Type B pancreatic cell (in vitro differentiated cells): ENCODE measurements at regions not wholly inside any gene's neighbourhood (a gene's known extent, or its start where the extent isn't known, plus 50 kb on each side); places are given as distances from the start of the nearest gene placed in this dataset.

Experiments used
- DNase-seq: peaks from one replicate; pipeline ENCODE4 v3.0.0; 2021; ENCODE audit warnings: mixed read lengths; ENCODE audit not compliant: unreplicated experiment; ENCODE audit errors: extremely low spot score
- H3K27ac Mint-ChIP-seq: 2 replicates; pipeline ENCODE4 v1.8.0; 2021; ENCODE audit warnings: mild to moderate bottlenecking, mixed read lengths
- H3K27me3 Mint-ChIP-seq: 2 replicates; pipeline ENCODE4 v1.8.0; 2021; ENCODE audit warnings: mixed read lengths
- H3K36me3 Mint-ChIP-seq: 2 replicates; pipeline ENCODE4 v1.8.0; 2021; ENCODE audit warnings: mixed read lengths
- H3K4me1 Mint-ChIP-seq: one replicate; pipeline ENCODE4 v1.8.0; 2021; ENCODE audit warnings: mixed read lengths; ENCODE audit not compliant: unreplicated experiment
- H3K4me3 Mint-ChIP-seq: 2 replicates; pipeline ENCODE4 v1.8.0; 2021; ENCODE audit warnings: mild to moderate bottlenecking, mixed read lengths
- H3K9me3 Mint-ChIP-seq: 2 replicates; pipeline ENCODE4 v1.8.0; 2021; ENCODE audit warnings: mixed read lengths
- TF ChIP-seq, protein P1 (sequence below): fragments of 200-600 bp; sonication (generic); conservative IDR thresholded peaks from 2 replicates; pipeline ENCODE4 v1.5.0; 2021; ENCODE audit warnings: antibody characterized with exemption, mild to moderate bottlenecking

DNA sequence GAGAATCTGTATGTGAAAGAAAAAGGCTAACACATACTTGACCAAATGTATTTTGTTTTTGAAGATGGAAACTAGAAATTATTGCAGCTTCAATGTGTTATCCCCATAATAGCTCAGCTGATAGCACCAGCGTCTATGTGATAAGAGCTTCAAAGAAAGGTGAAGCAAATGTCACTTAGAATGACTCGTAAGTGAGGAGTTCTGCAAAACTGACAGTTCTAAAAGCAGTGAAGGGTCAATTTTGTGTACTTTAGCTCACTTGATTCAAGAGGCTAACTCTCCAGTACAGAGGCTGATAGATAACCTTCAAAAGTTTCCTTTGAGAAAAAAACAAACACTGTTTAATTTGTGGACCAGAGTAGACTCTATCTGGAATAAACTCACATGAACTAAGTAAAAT is 87.2 kb upstream of the CARD18 start:
- no peak overlapping the region for H3K27ac Mint-ChIP-seq
- H3K36me3 Mint-ChIP-seq, result no peaks in the 10 kb centered on the region
- H3K4me3 Mint-ChIP-seq, result no peak overlapping the region
- H3K9me3 Mint-ChIP-seq, result no peaks in the 10 kb centered on the region
- no peaks in the 10 kb centered on the region for H3K4me1 Mint-ChIP-seq
- no peaks in the 10 kb centered on the region for H3K27me3 Mint-ChIP-seq
- no peak for DNase-seq
- TF ChIP-seq, protein P1, sequence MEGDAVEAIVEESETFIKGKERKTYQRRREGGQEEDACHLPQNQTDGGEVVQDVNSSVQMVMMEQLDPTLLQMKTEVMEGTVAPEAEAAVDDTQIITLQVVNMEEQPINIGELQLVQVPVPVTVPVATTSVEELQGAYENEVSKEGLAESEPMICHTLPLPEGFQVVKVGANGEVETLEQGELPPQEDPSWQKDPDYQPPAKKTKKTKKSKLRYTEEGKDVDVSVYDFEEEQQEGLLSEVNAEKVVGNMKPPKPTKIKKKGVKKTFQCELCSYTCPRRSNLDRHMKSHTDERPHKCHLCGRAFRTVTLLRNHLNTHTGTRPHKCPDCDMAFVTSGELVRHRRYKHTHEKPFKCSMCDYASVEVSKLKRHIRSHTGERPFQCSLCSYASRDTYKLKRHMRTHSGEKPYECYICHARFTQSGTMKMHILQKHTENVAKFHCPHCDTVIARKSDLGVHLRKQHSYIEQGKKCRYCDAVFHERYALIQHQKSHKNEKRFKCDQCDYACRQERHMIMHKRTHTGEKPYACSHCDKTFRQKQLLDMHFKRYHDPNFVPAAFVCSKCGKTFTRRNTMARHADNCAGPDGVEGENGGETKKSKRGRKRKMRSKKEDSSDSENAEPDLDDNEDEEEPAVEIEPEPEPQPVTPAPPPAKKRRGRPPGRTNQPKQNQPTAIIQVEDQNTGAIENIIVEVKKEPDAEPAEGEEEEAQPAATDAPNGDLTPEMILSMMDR, result no peak

DNA sequence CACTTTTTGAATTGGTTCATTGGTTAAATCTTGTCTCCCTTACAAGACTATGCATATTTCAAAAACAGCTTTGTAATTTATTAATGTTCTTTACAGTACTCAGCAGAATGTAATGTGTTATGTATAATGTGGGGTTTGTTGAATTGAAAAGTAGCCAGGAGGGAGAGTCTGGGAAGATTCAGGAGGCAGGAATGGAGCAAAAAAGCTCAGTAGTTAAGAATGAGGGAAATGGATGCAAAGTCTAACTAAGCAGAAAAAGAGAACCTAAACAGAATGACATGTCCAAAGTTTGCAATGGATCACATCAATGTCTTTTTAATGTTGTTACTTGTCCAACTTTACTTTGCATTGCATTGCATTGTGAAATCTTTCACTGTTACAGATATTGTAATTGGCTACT is 86.5 kb upstream of the CARD18 start:
- Mint-ChIP-seq H3K36me3 (no peaks in the 10 kb centered on the region), H3K4me1 (no peaks in the 10 kb centered on the region), H3K9me3 (no peaks in the 10 kb centered on the region), H3K27me3 (no peaks in the 10 kb centered on the region), H3K27ac (no peak overlapping the region), H3K4me3 (no peak overlapping the region)
- DNase-seq, result no peak
- TF ChIP-seq, protein P1, result no peak

DNA sequence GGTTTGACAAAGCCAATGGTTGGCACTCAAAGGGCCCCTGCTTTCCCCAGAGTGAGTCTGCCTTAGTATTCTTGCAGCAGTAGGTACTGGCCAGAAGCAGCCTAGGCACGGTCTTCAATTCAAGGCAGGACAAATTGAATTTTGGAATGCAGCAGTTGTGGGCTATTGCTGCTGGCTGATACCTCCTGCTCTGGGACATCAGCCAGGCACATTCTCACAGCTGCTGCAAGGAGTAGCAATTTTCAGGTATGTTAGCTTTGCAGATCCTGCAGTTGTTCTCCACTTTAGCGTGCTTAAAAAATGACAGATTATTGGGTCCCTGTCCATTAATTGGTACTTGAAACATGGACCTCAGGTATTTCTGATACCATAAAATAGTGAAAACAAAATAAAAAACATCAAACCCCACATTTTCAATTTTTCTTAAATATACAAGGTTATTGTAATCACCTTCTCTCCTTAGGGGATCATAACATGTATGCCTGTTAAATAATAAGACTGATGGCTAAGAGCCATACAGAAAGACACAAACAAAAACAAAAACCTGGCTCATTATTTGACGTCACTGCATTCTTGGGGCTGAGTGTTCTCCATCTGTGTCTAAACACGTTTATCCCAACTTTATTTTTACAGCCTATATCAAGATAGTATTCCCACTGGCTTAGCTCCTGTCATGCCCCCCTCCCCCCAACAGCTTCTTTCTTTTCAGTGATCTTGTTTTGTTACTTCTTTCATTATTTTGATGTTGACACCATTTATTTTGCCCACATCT is 85.1 kb upstream of the CARD18 start:
- no peaks in the 10 kb centered on the region for H3K4me1 Mint-ChIP-seq

DNA sequence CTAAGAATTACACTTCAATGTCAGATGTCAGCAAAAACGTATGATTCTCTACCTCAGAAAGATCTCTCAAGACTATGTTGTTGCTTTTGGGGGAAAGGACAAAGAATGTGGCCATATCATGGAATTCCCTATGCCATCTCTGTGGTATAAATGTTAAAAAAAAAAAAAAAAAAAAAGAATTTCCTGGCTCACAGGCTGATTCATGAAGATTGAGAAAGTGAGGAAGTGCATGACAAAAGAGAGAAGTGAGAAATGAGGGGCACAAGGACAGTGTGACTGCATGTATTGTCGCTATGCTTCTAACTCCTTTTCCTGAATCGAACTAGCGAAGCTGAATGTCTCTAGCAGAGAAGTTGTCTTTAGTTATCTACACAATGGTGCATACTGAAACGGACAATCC is 80.6 kb upstream of the CARD18 start:
- H3K9me3 Mint-ChIP-seq, result no peaks in the 10 kb centered on the region

More for the DNA sequence above, 85.1 kb upstream of the CARD18 start:
- Mint-ChIP-seq H3K4me3 (no peak overlapping the region), H3K36me3 (no peaks in the 10 kb centered on the region), H3K27ac (no peak overlapping the region), H3K9me3 (no peaks in the 10 kb centered on the region), H3K27me3 (no peaks in the 10 kb centered on the region)
- DNase-seq, result no peak
- TF ChIP-seq, protein P1, result no peak

DNA sequence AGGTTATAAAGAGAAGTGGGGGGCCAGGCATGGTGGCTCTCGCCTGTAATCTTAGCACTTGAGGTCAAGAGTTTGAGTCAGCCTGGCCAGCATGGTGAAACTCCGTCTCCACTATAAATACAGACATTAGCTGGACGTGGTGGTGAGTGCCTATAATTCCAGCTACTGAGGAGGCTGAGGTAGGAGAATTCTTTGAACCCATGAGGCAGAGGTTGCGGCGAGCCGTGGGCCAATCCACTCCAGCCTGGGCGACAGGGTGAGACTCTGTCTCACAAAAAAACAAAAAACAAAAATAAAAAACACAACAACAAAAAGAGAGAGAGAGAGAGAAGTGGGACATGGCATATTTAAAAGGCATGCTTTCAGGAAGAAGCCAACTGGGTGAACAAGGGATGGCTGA is 80.1 kb upstream of the CARD18 start:
- Mint-ChIP-seq H3K36me3 (no peaks in the 10 kb centered on the region), H3K27me3 (no peaks in the 10 kb centered on the region), H3K9me3 (no peaks in the 10 kb centered on the region), H3K4me3 (no peak overlapping the region), H3K4me1 (no peaks in the 10 kb centered on the region), H3K27ac (no peak overlapping the region)
- TF ChIP-seq, protein P1, result no peak
- DNase-seq, result no peak

More for the DNA sequence above, 80.6 kb upstream of the CARD18 start:
- no peaks in the 10 kb centered on the region for H3K4me1 Mint-ChIP-seq
- H3K27me3 Mint-ChIP-seq, result no peaks in the 10 kb centered on the region
- TF ChIP-seq, protein P1, result no peak
- H3K36me3 Mint-ChIP-seq, result no peaks in the 10 kb centered on the region
- DNase-seq, result no peak
- H3K27ac Mint-ChIP-seq, result no peak overlapping the region
- H3K4me3 Mint-ChIP-seq, result no peak overlapping the region
